Upper lobe of left lung (tissue), 6 donors: ENCODE measurements at regions not wholly inside any gene's neighbourhood (a gene's known extent, or its start where the extent isn't known, plus 50 kb on each side); places are given as distances from the start of the nearest gene placed in this dataset.

Experiments
- ATAC-seq, 2 donors: fragments of 200-7000 bp; cut with Tn5 transposase; one replicate each; pipeline ENCODE4 v1.9.1; 2022; ENCODE audit warnings: mild to moderate bottlenecking in 2 of 2, moderate library complexity in 2 of 2; ENCODE audit not compliant: low FRiP score in 2 of 2
- DNase-seq, 2 donors: peaks; one replicate each; pipeline ENCODE4 v3.0.0-alpha.2; 2019 to 2020
- H3K27ac ChIP-seq, 4 donors: fragments of 200-600 bp; sonication (generic); one replicate each; pipeline ENCODE4 v1.5.1; 2016 to 2019
- H3K27me3 ChIP-seq, 4 donors: fragments of 200-600 bp; sonication (generic); one replicate each; pipeline ENCODE4 v1.5.1; 2017 to 2019
- H3K36me3 ChIP-seq, 4 donors: fragments of 200-600 bp; sonication (generic); one replicate each; pipeline ENCODE4 v1.5.1; 2016 to 2019
- H3K4me1 ChIP-seq, 4 donors: fragments of 200-600 bp; sonication (generic); one replicate each; pipeline ENCODE4 v1.5.1; 2018 to 2019
- H3K4me3 ChIP-seq, 4 donors: fragments of 200-600 bp; sonication (generic); one replicate each; pipeline ENCODE4 v1.5.1; 2017 to 2019; ENCODE audit warnings: mild to moderate bottlenecking in 2 of 4, moderate library complexity in 1 of 4
- H3K9me3 ChIP-seq, 4 donors: fragments of 200-600 bp; sonication (generic); one replicate each; pipeline ENCODE4 v1.5.1; 2018 to 2019
- EP300 ChIP-seq, 4 donors: sonication (generic); formaldehyde crosslinking; IDR thresholded peaks; one replicate each; pipeline ENCODE4 v1.5.1; 2017; ENCODE audit warnings: antibody characterized with exemption in 4 of 4, control low read depth in 2 of 4
- POLR2A ChIP-seq, 4 donors: fragments of 450-650 bp; IDR thresholded peaks; one replicate each; pipeline ENCODE4 v1.5.1; 2016 to 2017; ENCODE audit warnings: antibody characterized with exemption in 4 of 4, mild to moderate bottlenecking in 2 of 4
- POLR2AphosphoS5 ChIP-seq, 2 donors: sonication (generic); formaldehyde crosslinking; IDR thresholded peaks; one replicate each; pipeline ENCODE4 v1.5.1; 2017; ENCODE audit warnings: antibody characterized with exemption in 2 of 2
- WGBS, 2 donors: methylation state at CpG; one replicate each; pipeline ENCODE4 v1.1.5; 2017 to 2018; 5-methylcytosine and 5-hydroxymethylcytosine counted together
- TF ChIP-seq, protein P1 (sequence below), 6 experiments: fragments of 450-650 bp in 4 of 6; fragments of 200-600 bp in 2 of 6; sonication (generic) in 2 of 6; IDR thresholded peaks; one replicate each; pipeline ENCODE4 v1.5.1; 2016 to 2019; ENCODE audit warnings: antibody characterized with exemption in 6 of 6
- donor health status: DM: no; HTN: no; CAD: no; lungs with moderate emphysema.
- donor health status: DM: no; HTN: yes; CAD: no; lungs with severe emphysema.

DNA sequence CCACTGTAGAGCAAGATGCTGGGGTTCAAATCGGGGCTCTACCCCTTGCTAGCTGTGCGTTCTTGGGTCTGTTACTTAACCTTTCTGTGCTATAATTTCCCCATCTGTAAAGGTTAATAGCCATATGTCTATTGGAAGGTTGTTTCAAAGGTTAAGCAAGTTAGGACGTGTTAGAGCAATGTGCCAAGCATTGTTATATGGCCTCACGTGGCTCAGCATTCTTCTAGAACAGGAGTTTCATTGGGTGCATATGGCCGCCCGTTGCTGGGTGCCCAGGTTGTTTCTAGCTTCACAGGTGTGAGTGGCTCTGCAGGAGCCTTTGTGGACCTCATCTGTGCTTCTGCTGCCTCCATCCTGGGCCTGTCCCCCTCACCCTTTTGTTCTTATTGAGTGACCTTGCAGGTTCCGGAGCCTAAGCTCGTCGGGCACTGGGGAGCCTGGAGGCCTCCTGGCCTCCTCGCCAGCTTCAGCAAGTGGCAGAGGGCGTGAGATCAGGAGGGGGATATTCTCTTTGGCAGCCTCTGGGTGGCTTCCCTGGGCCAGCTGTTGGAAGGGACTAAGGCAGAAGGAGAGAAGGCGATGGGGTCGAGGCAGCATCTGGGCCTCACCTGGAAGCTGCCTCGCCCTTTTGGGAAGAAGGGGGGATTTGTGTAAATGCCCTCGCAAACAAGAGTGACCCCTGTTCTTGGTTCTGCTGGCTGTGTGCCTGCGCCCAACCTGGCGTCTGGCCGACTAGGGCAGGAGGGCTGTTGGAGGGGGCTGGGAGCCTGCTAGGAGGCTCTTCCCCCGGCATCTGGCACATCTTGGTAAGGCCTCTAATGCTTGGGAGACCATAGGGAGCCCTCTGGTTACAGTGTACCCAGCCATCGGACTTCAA lies 80.2 kb upstream of the CIBAR2 start:
- TF ChIP-seq POLR2AphosphoS5 (IDR thresholded peaks at IDR 0.05): no peak
- TF ChIP-seq EP300 (IDR thresholded peaks at IDR 0.05): no peak
- TF ChIP-seq, protein P1, sequence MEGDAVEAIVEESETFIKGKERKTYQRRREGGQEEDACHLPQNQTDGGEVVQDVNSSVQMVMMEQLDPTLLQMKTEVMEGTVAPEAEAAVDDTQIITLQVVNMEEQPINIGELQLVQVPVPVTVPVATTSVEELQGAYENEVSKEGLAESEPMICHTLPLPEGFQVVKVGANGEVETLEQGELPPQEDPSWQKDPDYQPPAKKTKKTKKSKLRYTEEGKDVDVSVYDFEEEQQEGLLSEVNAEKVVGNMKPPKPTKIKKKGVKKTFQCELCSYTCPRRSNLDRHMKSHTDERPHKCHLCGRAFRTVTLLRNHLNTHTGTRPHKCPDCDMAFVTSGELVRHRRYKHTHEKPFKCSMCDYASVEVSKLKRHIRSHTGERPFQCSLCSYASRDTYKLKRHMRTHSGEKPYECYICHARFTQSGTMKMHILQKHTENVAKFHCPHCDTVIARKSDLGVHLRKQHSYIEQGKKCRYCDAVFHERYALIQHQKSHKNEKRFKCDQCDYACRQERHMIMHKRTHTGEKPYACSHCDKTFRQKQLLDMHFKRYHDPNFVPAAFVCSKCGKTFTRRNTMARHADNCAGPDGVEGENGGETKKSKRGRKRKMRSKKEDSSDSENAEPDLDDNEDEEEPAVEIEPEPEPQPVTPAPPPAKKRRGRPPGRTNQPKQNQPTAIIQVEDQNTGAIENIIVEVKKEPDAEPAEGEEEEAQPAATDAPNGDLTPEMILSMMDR (IDR thresholded peaks at IDR 0.05): no peak
- TF ChIP-seq POLR2A (IDR thresholded peaks at IDR 0.05): no peak
- Histone ChIP-seq H3K4me1 (peaks cover 10 to 16% (median 13%) of the 10 kb centered on the region in 4 donors), H3K4me3 (no peak overlapping the region), H3K27me3 (no peaks in the 10 kb centered on the region), H3K9me3 (no peaks in the 10 kb centered on the region), H3K36me3 (no peaks in the 10 kb centered on the region), H3K27ac (no peak overlapping the region)
- ATAC-seq: no peak
- WGBS, 2 donors: 77 to 79% methylated on average over 15 to 20 of the region's 20 CpGs
- DNase-seq: no peak

DNA sequence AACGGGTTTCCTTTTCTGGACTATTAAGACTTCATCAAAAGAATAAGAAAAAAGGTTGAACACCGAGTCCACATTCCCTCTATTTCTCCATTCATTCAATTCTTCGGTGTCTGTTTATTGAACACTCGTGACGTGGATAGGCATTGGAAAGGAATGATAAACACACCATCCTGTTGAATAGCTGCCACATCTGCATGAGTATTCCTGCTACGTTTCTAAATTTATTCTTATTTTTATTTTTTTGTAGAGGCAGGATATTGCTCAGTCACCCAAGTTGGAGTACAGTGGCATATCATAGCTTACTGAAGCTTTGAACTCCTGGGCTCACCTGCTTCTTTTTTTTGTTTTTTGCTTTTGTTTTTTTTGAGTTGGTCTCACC lies 80.8 kb upstream of the CIBAR2 start:
- Histone ChIP-seq H3K36me3 (no peaks in the 10 kb centered on the region), H3K27me3 (no peaks in the 10 kb centered on the region), H3K9me3 (no peaks in the 10 kb centered on the region), H3K4me3 (no peak overlapping the region), H3K4me1 (peaks cover 10 to 22% (median 13%) of the 10 kb centered on the region in 4 donors), H3K27ac (no peak overlapping the region)
- no peak for DNase-seq
- no peak for ATAC-seq
- TF ChIP-seq POLR2A (IDR thresholded peaks at IDR 0.05) (no peak), EP300 (IDR thresholded peaks at IDR 0.05) (no peak), POLR2AphosphoS5 (IDR thresholded peaks at IDR 0.05) (no peak)
- TF ChIP-seq, protein P1 (IDR thresholded peaks at IDR 0.05): no peak
- 51 to 67% methylated on average over 6 of the region's 6 CpGs for WGBS, 2 donors

DNA sequence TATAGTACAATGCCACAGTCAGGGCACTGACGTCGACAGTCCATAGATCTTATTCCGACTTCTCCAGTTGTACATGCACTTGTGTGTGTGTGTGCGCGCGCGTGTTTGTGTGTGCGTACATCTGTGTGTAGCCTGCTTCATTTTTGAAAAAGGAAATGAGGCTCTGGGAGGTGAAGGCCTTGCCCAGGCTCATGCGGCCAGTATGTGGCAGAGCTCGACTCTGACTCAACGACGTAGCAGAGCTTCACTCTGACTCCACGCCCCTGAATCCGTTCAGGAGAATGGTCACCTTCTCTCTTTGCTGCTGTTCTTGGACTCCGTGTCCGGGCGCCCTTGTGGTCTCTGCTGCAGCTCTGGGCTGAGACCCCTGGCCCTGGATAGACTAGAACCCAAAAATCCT lies 81.6 kb upstream of the CIBAR2 start:
- Histone ChIP-seq H3K27me3 (no peaks in the 10 kb centered on the region), H3K27ac (no peak overlapping the region), H3K9me3 (no peaks in the 10 kb centered on the region), H3K4me1 (peaks cover 10 to 22% (median 13%) of the 10 kb centered on the region in 4 donors), H3K4me3 (no peak overlapping the region), H3K36me3 (no peaks in the 10 kb centered on the region)
- ATAC-seq (no peak), DNase-seq (no peak)
- WGBS, 2 donors: 90 to 91% methylated on average over 17 of the region's 17 CpGs
- TF ChIP-seq, protein P1 (IDR thresholded peaks at IDR 0.05): no peak
- no peak for TF ChIP-seq EP300 (IDR thresholded peaks at IDR 0.05)
- TF ChIP-seq POLR2AphosphoS5 (IDR thresholded peaks at IDR 0.05): no peak
- no peak for TF ChIP-seq POLR2A (IDR thresholded peaks at IDR 0.05)

DNA sequence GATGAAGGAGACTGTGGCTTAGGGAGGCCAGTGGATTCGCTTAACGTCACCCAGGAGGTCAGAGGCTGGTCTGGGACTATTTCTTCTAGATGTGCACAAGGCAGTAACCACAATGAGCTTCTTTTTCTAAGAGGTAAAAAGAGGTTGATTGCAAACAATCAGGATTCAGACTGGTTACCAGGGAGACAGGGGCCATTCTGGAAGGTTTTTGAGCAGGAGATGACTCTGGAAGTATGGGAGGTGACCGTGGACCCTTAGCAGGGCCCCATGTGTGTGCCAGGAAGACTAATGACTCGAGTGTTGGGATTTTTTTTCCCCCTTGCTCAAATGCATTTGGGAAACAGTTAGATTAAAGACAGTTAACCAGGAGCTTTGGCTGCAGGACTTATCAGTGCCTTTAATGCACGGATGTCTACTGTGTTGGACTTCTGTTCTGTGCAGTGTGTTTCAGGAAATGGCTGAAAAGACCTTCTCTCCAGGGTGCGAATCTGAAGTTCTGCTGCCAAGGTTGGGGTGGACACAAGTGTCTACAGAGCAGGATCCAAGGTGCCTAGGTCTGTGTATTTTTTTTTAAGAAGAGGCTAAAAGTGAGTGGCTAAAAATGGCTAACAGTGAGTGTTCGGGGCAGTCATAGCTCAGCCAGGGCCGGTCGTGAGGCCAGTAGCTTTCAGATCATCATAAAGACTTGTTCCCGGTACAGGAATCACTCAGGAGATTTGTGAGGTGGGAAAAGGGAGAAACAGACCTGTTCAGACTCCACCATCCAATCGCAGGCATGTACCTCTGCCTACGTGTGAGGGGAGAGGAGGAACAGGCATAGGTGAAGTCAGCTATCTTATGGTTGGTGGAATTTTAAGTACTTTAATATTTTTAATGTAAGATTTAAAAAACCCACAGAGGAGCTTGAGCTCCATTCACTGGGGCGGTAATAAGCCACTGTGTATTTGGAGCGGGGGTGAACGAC lies 82.3 kb upstream of the CIBAR2 start:
- H3K4me1 ChIP-seq: peaks cover 11 to 22% (median 14%) of the 10 kb centered on the region in 4 donors
- 85 to 87% methylated on average over 15 of the region's 15 CpGs for WGBS, 2 donors
- ATAC-seq (no peak), DNase-seq (no peak)
- no peak overlapping the region for H3K27ac ChIP-seq
- H3K36me3 ChIP-seq: no peaks in the 10 kb centered on the region
- no peaks in the 10 kb centered on the region for H3K27me3 ChIP-seq
- no peak overlapping the region for H3K4me3 ChIP-seq
- H3K9me3 ChIP-seq: no peaks in the 10 kb centered on the region
- TF ChIP-seq POLR2A (IDR thresholded peaks at IDR 0.05) (no peak), POLR2AphosphoS5 (IDR thresholded peaks at IDR 0.05) (no peak), EP300 (IDR thresholded peaks at IDR 0.05) (no peak)
- TF ChIP-seq, protein P1 (IDR thresholded peaks at IDR 0.05): no peak
